ENCODE measurements at regions not wholly inside any gene's neighbourhood (a gene's known extent, or its start where the extent isn't known, plus 50 kb on each side); places are given as distances from the start of the nearest gene placed in this dataset.
"Not testable (repeated sequence)": the region's sequence is repeated elsewhere in the genome, so short reads cannot be mapped to it uniquely, and the experiment has no call there.

DNA sequence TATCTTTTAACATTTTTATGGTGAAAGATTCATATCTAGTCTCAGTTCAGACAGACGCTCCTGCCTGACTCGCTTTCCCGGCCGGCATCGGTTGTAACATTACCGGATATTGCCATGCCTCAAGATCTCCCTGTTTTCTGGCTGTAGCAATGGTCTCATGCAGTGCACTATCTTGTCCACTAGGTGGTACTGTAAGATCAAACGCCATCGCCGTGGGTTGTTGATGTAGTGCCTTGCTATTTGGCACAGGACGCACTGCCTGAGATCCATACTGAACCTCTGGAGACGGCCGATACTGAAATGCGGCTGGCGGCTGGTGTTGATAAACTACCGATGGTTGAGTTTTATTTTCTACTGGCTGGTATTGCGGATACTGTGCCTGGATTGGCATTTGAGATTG, 75.9 kb upstream of the ZNF195 start:
- not testable (repeated sequence) for H3K4me1 ChIP-seq, H3K27ac ChIP-seq, ATAC-seq, H3K27me3 ChIP-seq, H3K9me3 ChIP-seq, H3K36me3 ChIP-seq
- WGBS, 4 donors = 1 to 4% (median 2%) methylated on average over 16 of the region's 16 CpGs
- H3K4me3 ChIP-seq = peak overlapping the region in 4 of 12 donors; percentile 5 to 32 (median 20)
- peak in 4 of 5 donors; percentile 18 to 59 (median 40) for DNase-seq
- TF ChIP-seq, protein P1, sequence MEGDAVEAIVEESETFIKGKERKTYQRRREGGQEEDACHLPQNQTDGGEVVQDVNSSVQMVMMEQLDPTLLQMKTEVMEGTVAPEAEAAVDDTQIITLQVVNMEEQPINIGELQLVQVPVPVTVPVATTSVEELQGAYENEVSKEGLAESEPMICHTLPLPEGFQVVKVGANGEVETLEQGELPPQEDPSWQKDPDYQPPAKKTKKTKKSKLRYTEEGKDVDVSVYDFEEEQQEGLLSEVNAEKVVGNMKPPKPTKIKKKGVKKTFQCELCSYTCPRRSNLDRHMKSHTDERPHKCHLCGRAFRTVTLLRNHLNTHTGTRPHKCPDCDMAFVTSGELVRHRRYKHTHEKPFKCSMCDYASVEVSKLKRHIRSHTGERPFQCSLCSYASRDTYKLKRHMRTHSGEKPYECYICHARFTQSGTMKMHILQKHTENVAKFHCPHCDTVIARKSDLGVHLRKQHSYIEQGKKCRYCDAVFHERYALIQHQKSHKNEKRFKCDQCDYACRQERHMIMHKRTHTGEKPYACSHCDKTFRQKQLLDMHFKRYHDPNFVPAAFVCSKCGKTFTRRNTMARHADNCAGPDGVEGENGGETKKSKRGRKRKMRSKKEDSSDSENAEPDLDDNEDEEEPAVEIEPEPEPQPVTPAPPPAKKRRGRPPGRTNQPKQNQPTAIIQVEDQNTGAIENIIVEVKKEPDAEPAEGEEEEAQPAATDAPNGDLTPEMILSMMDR (IDR thresholded peaks at IDR 0.05) = peak in 11 of 12 donors; percentile 70 to 84 (median 78)
- intact Hi-C loops (cut with DNase I) = loop anchor here in 2 of 10 donors (10.0 kb wide), 2 partner anchors 130 to 390 kb away; partner anchors contain the start of gene RHOG (in 1 of the 2)

- H3K4me3 ChIP-seq, H3K36me3 ChIP-seq, ATAC-seq, H3K27ac ChIP-seq, DNase-seq, H3K27me3 ChIP-seq, H3K9me3 ChIP-seq, H3K4me1 ChIP-seq: not testable (repeated sequence)
- 47 to 54% (median 51%) methylated on average over 9 of the region's 9 CpGs for WGBS, 4 donors
- intact Hi-C loops (cut with DNase I) = loop anchor here in 2 of 10 donors (10.0 kb wide), 2 partner anchors 131 to 391 kb away; partner anchors contain the start of gene RHOG (in 1 of the 2)
Observed at GRCh38 chr11:3453596-3454256, 74.8 kb upstream of the ZNF195 start.

DNA sequence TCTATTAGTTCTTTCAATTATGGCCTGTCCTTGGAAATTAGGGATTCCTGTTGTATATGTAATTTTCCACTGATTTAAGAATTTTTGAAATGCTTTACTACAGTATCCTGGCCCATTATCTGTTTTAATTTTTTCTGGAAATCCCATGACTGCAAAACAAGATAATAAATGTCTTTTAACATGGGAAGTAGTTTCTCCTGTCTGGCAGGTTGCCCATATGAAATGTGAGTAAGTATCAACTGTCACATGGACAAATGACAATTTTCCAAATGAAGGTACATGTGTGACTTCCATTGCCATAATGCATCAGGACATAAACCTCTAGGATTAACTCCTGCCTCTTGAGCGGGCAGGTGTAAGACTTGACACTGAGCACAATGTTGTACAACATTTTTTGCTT, 71.9 kb upstream of the ZNF195 start:
- H3K27ac ChIP-seq, DNase-seq, H3K27me3 ChIP-seq, H3K36me3 ChIP-seq, H3K4me1 ChIP-seq, H3K4me3 ChIP-seq, H3K9me3 ChIP-seq, ATAC-seq: not testable (repeated sequence)
- WGBS, 4 donors = 87 to 100% (median 95%) methylated on average over 1 of the region's 1 CpG
- intact Hi-C loops (cut with DNase I) = loop anchor here in 2 of 10 donors (10.0 kb wide), 2 partner anchors 134 to 394 kb away; partner anchors contain the start of gene RHOG (in 1 of the 2)

DNA sequence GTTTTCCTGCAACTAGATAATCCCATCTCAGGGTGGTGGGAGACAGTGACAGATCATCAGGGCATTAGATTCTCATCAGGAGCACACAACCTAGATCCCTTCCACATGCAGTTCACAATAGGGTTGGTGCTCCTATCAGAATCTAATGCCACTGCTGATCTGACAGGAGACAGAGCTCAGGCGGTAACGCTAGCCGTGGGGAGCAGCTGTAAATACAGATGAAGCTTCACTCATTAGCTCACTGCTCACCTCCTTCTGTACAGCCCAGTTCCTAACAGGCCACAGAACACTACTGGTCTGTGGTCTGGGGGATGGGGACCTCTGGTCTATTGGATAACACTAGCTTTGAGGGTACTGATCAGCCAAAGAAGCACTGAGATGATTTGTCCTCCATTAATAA, 66.6 kb upstream of the ZNF195 start:
- intact Hi-C loops (cut with DNase I); H3K4me3 ChIP-seq; DNase-seq; H3K36me3 ChIP-seq; H3K9me3 ChIP-seq; ATAC-seq; H3K27ac ChIP-seq; H3K27me3 ChIP-seq: not testable (repeated sequence)
- 60 to 71% (median 67%) methylated on average over 3 of the region's 3 CpGs for WGBS, 4 donors
- H3K4me1 ChIP-seq = peaks cover 0 to 10% (median 0%) of the 10 kb centered on the region in 12 donors

DNA sequence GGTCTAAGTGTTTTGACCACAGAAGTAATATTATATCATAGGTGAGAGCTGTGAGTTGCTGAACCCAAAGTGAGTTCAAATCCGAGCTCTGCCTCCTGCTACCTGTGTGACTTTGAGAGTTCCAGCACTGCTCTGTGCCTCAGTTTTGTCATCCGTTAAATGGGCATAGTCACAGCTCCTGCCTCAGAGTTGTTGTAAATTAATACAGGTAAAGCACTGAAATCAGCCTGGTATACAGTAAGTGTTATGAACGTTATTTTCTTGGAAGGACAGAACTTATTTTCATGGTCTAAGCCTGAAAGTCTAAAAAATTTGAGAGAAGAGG, 65.4 kb upstream of the ZNF195 start:
- ATAC-seq, H3K27me3 ChIP-seq: not testable (repeated sequence)
- H3K4me1 ChIP-seq = peaks cover 0 to 10% (median 0%) of the 10 kb centered on the region in 12 donors

GRCh38 chr11:3443700-3444419, 64.9 kb upstream of the ZNF195 start:
- intact Hi-C loops (cut with DNase I); DNase-seq; H3K27ac ChIP-seq; H3K4me3 ChIP-seq; H3K36me3 ChIP-seq; H3K9me3 ChIP-seq; H3K27me3 ChIP-seq; ATAC-seq: not testable (repeated sequence)
- peaks cover 0 to 10% (median 0%) of the 10 kb centered on the region in 12 donors for H3K4me1 ChIP-seq
- WGBS, 4 donors = 1 to 4% (median 3%) methylated on average over 12 to 16 of the region's 16 CpGs

More for the DNA sequence above, 65.4 kb upstream of the ZNF195 start:
- H3K27ac ChIP-seq; DNase-seq; H3K36me3 ChIP-seq; H3K9me3 ChIP-seq; intact Hi-C loops (cut with DNase I); H3K4me3 ChIP-seq: not testable (repeated sequence)
- WGBS, 4 donors = 64 to 74% (median 70%) methylated on average over 3 of the region's 3 CpGs

DNA sequence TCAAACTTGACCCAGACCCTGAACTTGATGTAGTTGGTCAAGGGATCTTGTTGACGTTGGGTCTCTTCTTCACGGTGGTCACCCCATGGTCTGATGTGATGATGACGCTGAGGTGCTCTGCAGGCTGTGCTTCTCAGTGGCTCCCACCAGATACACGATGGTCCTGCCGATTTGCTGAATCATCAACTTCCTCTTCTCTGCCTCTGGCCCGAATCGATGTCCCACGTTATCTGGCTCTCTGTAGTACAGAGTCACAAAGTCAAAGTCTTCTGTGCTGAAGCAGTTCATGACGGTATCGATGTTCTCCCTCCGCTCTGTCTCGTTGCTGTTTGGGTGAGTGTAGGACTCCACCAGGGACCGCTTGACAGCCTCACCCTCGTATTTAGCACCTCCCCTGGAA, 58.5 kb upstream of the ZNF195 start:
- H3K9me3 ChIP-seq; ATAC-seq; DNase-seq; intact Hi-C loops (cut with DNase I); H3K4me1 ChIP-seq; H3K27me3 ChIP-seq; H3K27ac ChIP-seq; H3K36me3 ChIP-seq; H3K4me3 ChIP-seq: not testable (repeated sequence)
- 75 to 79% (median 79%) methylated on average over 14 of the region's 14 CpGs for WGBS, 4 donors

All from heart left ventricle (tissue), 16 donors.